Nephron progenitor cell (in vitro differentiated cells): ENCODE measurements at regions not wholly inside any gene's neighbourhood (a gene's known extent, or its start where the extent isn't known, plus 50 kb on each side); places are given as distances from the start of the nearest gene placed in this dataset.

Experiments used
- DNase-seq: peaks from one replicate; pipeline ENCODE4 v3.0.0; 2021
- H3K27ac Mint-ChIP-seq: 2 replicates; pipeline ENCODE4 v1.8.0; 2021; ENCODE audit warnings: mild to moderate bottlenecking, moderate library complexity, mixed read lengths
- H3K27me3 Mint-ChIP-seq: 2 replicates; pipeline ENCODE4 v1.8.0; 2021; ENCODE audit warnings: mild to moderate bottlenecking, low read depth, mixed read lengths; ENCODE audit not compliant: poor library complexity
- H3K36me3 Mint-ChIP-seq: 2 replicates; pipeline ENCODE4 v1.8.0; 2021; ENCODE audit warnings: low read depth, mixed read lengths
- H3K4me1 Mint-ChIP-seq: 2 replicates; pipeline ENCODE4 v1.8.0; 2021; ENCODE audit warnings: mixed read lengths
- H3K4me3 Mint-ChIP-seq: 2 replicates; pipeline ENCODE4 v1.8.0; 2021; ENCODE audit warnings: mild to moderate bottlenecking, moderate library complexity, mixed read lengths
- H3K9me3 Mint-ChIP-seq: 2 replicates; pipeline ENCODE4 v1.8.0; 2021; ENCODE audit warnings: mild to moderate bottlenecking, moderate library complexity, mixed read lengths
- CTCF ChIP-seq: fragments of 200-600 bp; sonication (generic); IDR thresholded peaks from 2 replicates; pipeline ENCODE4 v1.5.0; 2021; ENCODE audit warnings: antibody characterized with exemption

- Mint-ChIP-seq H3K4me1 (no peaks in the 10 kb centered on the region), H3K27me3 (no peaks in the 10 kb centered on the region), H3K36me3 (no peaks in the 10 kb centered on the region), H3K27ac (no peak overlapping the region), H3K9me3 (no peaks in the 10 kb centered on the region), H3K4me3 (no peak overlapping the region)
- DNase-seq, result no peak
- no peak for TF ChIP-seq CTCF
Observed at GRCh38 chr5:84606784-84607183, 222.1 kb upstream of the EDIL3 start.

GRCh38 chr5:84605241-84605640 is 220.6 kb upstream of the EDIL3 start:
- no peak overlapping the region for H3K4me3 Mint-ChIP-seq
- no peaks in the 10 kb centered on the region for H3K4me1 Mint-ChIP-seq
- TF ChIP-seq CTCF, result no peak
- no peaks in the 10 kb centered on the region for H3K27me3 Mint-ChIP-seq
- H3K9me3 Mint-ChIP-seq, result no peaks in the 10 kb centered on the region
- no peak for DNase-seq
- H3K36me3 Mint-ChIP-seq, result no peaks in the 10 kb centered on the region
- H3K27ac Mint-ChIP-seq, result no peak overlapping the region

- Mint-ChIP-seq H3K27me3 (no peaks in the 10 kb centered on the region), H3K4me3 (no peak overlapping the region), H3K27ac (no peak overlapping the region), H3K4me1 (no peaks in the 10 kb centered on the region), H3K9me3 (no peaks in the 10 kb centered on the region), H3K36me3 (no peaks in the 10 kb centered on the region)
- TF ChIP-seq CTCF, result no peak
- no peak for DNase-seq
Observed at GRCh38 chr5:84603568-84604185, 219.0 kb upstream of the EDIL3 start.

GRCh38 chr5:84602371-84602771 is 217.7 kb upstream of the EDIL3 start:
- no peaks in the 10 kb centered on the region for H3K9me3 Mint-ChIP-seq
- H3K4me1 Mint-ChIP-seq, result no peaks in the 10 kb centered on the region
- no peaks in the 10 kb centered on the region for H3K27me3 Mint-ChIP-seq
- H3K27ac Mint-ChIP-seq, result no peak overlapping the region
- no peaks in the 10 kb centered on the region for H3K36me3 Mint-ChIP-seq
- DNase-seq, result no peak
- H3K4me3 Mint-ChIP-seq, result no peak overlapping the region
- TF ChIP-seq CTCF, result no peak

GRCh38 chr5:84599964-84600363 is 215.3 kb upstream of the EDIL3 start:
- H3K4me3 Mint-ChIP-seq, result no peak overlapping the region
- no peaks in the 10 kb centered on the region for H3K4me1 Mint-ChIP-seq
- no peaks in the 10 kb centered on the region for H3K27me3 Mint-ChIP-seq
- TF ChIP-seq CTCF, result no peak
- H3K27ac Mint-ChIP-seq, result peak overlapping the region; percentile 40
- no peaks in the 10 kb centered on the region for H3K36me3 Mint-ChIP-seq
- H3K9me3 Mint-ChIP-seq, result no peaks in the 10 kb centered on the region
- no peak for DNase-seq

GRCh38 chr5:84597904-84598303 is 213.2 kb upstream of the EDIL3 start:
- Mint-ChIP-seq H3K4me1 (no peaks in the 10 kb centered on the region), H3K36me3 (no peaks in the 10 kb centered on the region), H3K4me3 (no peak overlapping the region), H3K27ac (no peak overlapping the region), H3K9me3 (no peaks in the 10 kb centered on the region), H3K27me3 (no peaks in the 10 kb centered on the region)
- DNase-seq, result no peak
- TF ChIP-seq CTCF, result no peak
